HG03039 (cell line): ENCODE measurements at regions not wholly inside any gene's neighbourhood (a gene's known extent, or its start where the extent isn't known, plus 50 kb on each side); places are given as distances from the start of the nearest gene placed in this dataset.

ENCODE experiments used
- ATAC-seq: cut with Tn5 transposase; IDR thresholded peaks from one replicate; pipeline ENCODE4 v1.9.1; 2021; ENCODE audit warnings: mild to moderate bottlenecking, moderate library complexity; ENCODE audit not compliant: unreplicated experiment

GRCh38 chr2:196248467-196249094, 77.2 kb upstream of the STK17B start:
- ATAC-seq, result no peak

GRCh38 chr2:196249171-196249570, 77.8 kb upstream of the STK17B start:
- ATAC-seq, result no peak

GRCh38 chr2:196249860-196250259, 78.5 kb upstream of the STK17B start:
- peak; percentile 69 for ATAC-seq

GRCh38 chr2:196251132-196251531, 79.8 kb upstream of the STK17B start:
- ATAC-seq, result no peak

- ATAC-seq, result no peak
These were observed 81.2 kb upstream of the STK17B start for GRCh38 chr2:196252408-196253115.

- no peak for ATAC-seq
These were observed 81.7 kb upstream of the STK17B start for GRCh38 chr2:196253116-196253480.

- ATAC-seq, result no peak
These were observed 85.2 kb upstream of the STK17B start for GRCh38 chr2:196256585-196256984.

- no peak for ATAC-seq
These were observed 85.7 kb upstream of the STK17B start for GRCh38 chr2:196257086-196257485.

- no peak for ATAC-seq
These were observed 87.0 kb upstream of the STK17B start for GRCh38 chr2:196258407-196258806.

GRCh38 chr2:196259507-196260481, 88.4 kb upstream of the STK17B start:
- ATAC-seq, result no peak

- no peak for ATAC-seq
These were observed 89.2 kb upstream of the STK17B start for GRCh38 chr2:196260546-196260945.

GRCh38 chr2:196262606-196263005, 91.2 kb upstream of the STK17B start:
- ATAC-seq, result no peak

- peak; percentile 86 for ATAC-seq
These were observed 91.9 kb upstream of the STK17B start for GRCh38 chr2:196263181-196263747.

- no peak for ATAC-seq
These were observed 95.0 kb upstream of the STK17B start for GRCh38 chr2:196266351-196266750.

- no peak for ATAC-seq
These were observed 95.5 kb upstream of the STK17B start for GRCh38 chr2:196266855-196267254.

GRCh38 chr2:196268025-196268424, 96.6 kb upstream of the STK17B start:
- ATAC-seq, result no peak

- no peak for ATAC-seq
These were observed 97.4 kb upstream of the STK17B start for GRCh38 chr2:196268538-196269338.

- ATAC-seq, result no peak
These were observed 100.4 kb upstream of the STK17B start for GRCh38 chr2:196271795-196272194.

GRCh38 chr2:196274387-196274809, 103.0 kb upstream of the STK17B start:
- ATAC-seq, result peak; percentile 44

GRCh38 chr2:196275646-196276352, 104.4 kb upstream of the STK17B start:
- no peak for ATAC-seq
